HCT116 (cell line): ENCODE measurements at regions not wholly inside any gene's neighbourhood (a gene's known extent, or its start where the extent isn't known, plus 50 kb on each side); places are given as distances from the start of the nearest gene placed in this dataset.

ENCODE experiments used
- ATAC-seq: fragments of 200-7000 bp; cut with Tn5 transposase; 2 replicates; pipeline ENCODE4 v1.9.1; 2020; ENCODE audit warnings: mild to moderate bottlenecking, moderate library complexity
- BruUV-seq: library from RNA; stranded (reverse); fragments of 400-500 nt; replicated peaks from 2 replicates; lab custom pipeline; 2021; lab: Mats Ljungman, UMichigan
- CTCF ChIA-PET: fragments of 300-600 bp; sonication (Branson Sonifier 250); formaldehyde crosslinking; loops from one replicate; lab custom pipeline; 2021; ENCODE audit warnings: antibody characterized with exemption; lab: Charles Lee
- POLR2A ChIA-PET: fragments of 300-600, 350-600 bp; sonication (Branson Sonifier 250); formaldehyde crosslinking; loops from one replicate; lab custom pipeline; 2021; ENCODE audit warnings: antibody characterized with exemption; lab: Charles Lee
- RAD21 ChIA-PET, 2 experiments: fragments of 300-600 bp; sonication (Branson Sonifier 250); formaldehyde crosslinking; loops; one replicate each; lab custom pipeline; 2023; ENCODE audit warnings: low total read pairs in 2 of 2; ENCODE audit not compliant: uncharacterized antibody in 2 of 2, unreplicated experiment in 2 of 2, low non-redundant PET in 1 of 2; lab: Charles Lee
- DNase-seq: peaks from one replicate; pipeline ENCODE4 v3.0.0-alpha.2; 2010; ENCODE audit warnings: low read depth, low spot score
- H2AFZ ChIP-seq: fragments of 200-600 bp; shearing (Covaris generic), sonication (generic); 2 replicates; pipeline ENCODE4 v1.6.1; 2017; ENCODE audit warnings: low read depth, mixed run types, mixed read lengths, antibody characterized with exemption, low read length; ENCODE audit not compliant: poor library complexity, severe bottlenecking
- H3K27ac ChIP-seq: 2 replicates; pipeline ENCODE4 v1.5.1; 2012; ENCODE audit warnings: low read depth, low read length
- H3K27me3 ChIP-seq: fragments of 200-600 bp; sonication (generic); 2 replicates; pipeline ENCODE4 v1.6.1; 2016; ENCODE audit warnings: mixed run types, low read length, mixed read lengths; ENCODE audit not compliant: insufficient read depth
- H3K36me3 ChIP-seq, 2 experiments: fragments of 200-500 bp in 1 of 2; fragments of 200-600 bp in 1 of 2; sonication (Bioruptor generic) in 1 of 2; sonication (generic) in 1 of 2; 2 replicates each; pipeline versions ENCODE4 v1.5.1 to v1.6.1; 2014 to 2016; ENCODE audit warnings: low read length in 2 of 2, inconsistent platforms in 1 of 2, mixed read lengths in 1 of 2, mixed run types in 1 of 2; ENCODE audit not compliant: insufficient read depth in 2 of 2, control insufficient read depth in 1 of 2
- H3K4me1 ChIP-seq, 2 experiments: fragments of 200-600 bp in 1 of 2; sonication (generic) in 1 of 2; 2 replicates each; pipeline versions ENCODE4 v1.5.1 to v1.6.1; 2012 to 2017; ENCODE audit warnings: low read length in 2 of 2, inconsistent platforms in 1 of 2, mild to moderate bottlenecking in 1 of 2, mixed read lengths in 1 of 2, mixed run types in 1 of 2, moderate library complexity in 1 of 2; ENCODE audit not compliant: insufficient read depth in 2 of 2, control insufficient read depth in 1 of 2
- H3K4me2 ChIP-seq: fragments of 200-600 bp; sonication (generic); 2 replicates; pipeline ENCODE4 v1.6.1; 2017; ENCODE audit warnings: mixed run types, low read length, mixed read lengths
- H3K4me3 ChIP-seq, 2 experiments: fragments of 200-600 bp in 1 of 2; sonication (generic) in 1 of 2; replicated peaks in 1 of 2; 2 replicates each; pipeline ENCODE4 v1.5.1; 2011 to 2016; ENCODE audit warnings: low read length in 2 of 2, control low read depth in 1 of 2, low read depth in 1 of 2, mild to moderate bottlenecking in 1 of 2, mixed read lengths in 1 of 2, mixed run types in 1 of 2
- H3K79me2 ChIP-seq: fragments of 200-600 bp; sonication (generic); 2 replicates; pipeline ENCODE4 v1.6.1; 2017; ENCODE audit warnings: mild to moderate bottlenecking, mixed run types, low read length, moderate library complexity, mixed read lengths; ENCODE audit not compliant: insufficient read depth
- H3K9ac ChIP-seq: fragments of 200-600 bp; sonication (generic); 2 replicates; pipeline ENCODE4 v1.6.1; 2016; ENCODE audit warnings: low read length, mixed read lengths
- H3K9me2 ChIP-seq: fragments of 200-600 bp; sonication (generic), shearing (Covaris generic); 2 replicates; pipeline ENCODE4 v1.6.1; 2017; ENCODE audit warnings: mixed run types, mild to moderate bottlenecking, moderate library complexity; ENCODE audit not compliant: insufficient read depth
- H3K9me3 ChIP-seq, 2 experiments: fragments of 200-500 bp in 1 of 2; fragments of 200-600 bp in 1 of 2; sonication (Bioruptor generic) in 1 of 2; sonication (generic) in 1 of 2; 2 replicates each; pipeline ENCODE4 v1.6.1; 2014 to 2017; ENCODE audit warnings: low read length in 2 of 2, mixed read lengths in 2 of 2, inconsistent platforms in 1 of 2, low read depth in 1 of 2, mild to moderate bottlenecking in 1 of 2, mixed run types in 1 of 2, moderate library complexity in 1 of 2; ENCODE audit not compliant: control insufficient read depth in 1 of 2, insufficient read depth in 1 of 2
- H4K20me1 ChIP-seq: fragments of 200-600 bp; sonication (generic), shearing (Covaris generic); 2 replicates; pipeline ENCODE4 v1.6.1; 2017; ENCODE audit warnings: mixed run types, mild to moderate bottlenecking, moderate library complexity; ENCODE audit not compliant: insufficient read depth
- EGR1 ChIP-seq: IDR thresholded peaks from 2 replicates; pipeline ENCODE4 v1.6.1; 2012; ENCODE audit warnings: low read depth
- ELF1 ChIP-seq: IDR thresholded peaks from 2 replicates; pipeline ENCODE4 v1.6.1; 2012; ENCODE audit warnings: low read depth, borderline replicate concordance
- EZH2phosphoT487 ChIP-seq: fragments of 200-600 bp; IDR thresholded peaks from 2 replicates; pipeline ENCODE4 v1.6.1; 2018; ENCODE audit warnings: antibody characterized with exemption, borderline replicate concordance
- FOSL1 ChIP-seq: IDR thresholded peaks from 2 replicates; pipeline ENCODE4 v1.6.1; 2012; ENCODE audit warnings: low read depth
- POLR2A ChIP-seq: IDR thresholded peaks from 2 replicates; pipeline ENCODE4 v1.7.0; 2011; ENCODE audit warnings: borderline replicate concordance; ENCODE audit not compliant: insufficient read depth, insufficient read length; ENCODE audit errors: extremely low read depth
- SRF ChIP-seq: IDR thresholded peaks from 2 replicates; pipeline ENCODE4 v1.6.1; 2012; ENCODE audit warnings: low read depth
- TCF7L2 ChIP-seq: IDR thresholded peaks from 2 replicates; pipeline ENCODE4 v1.7.0; 2011; ENCODE audit warnings: borderline replicate concordance, inconsistent platforms; ENCODE audit not compliant: insufficient read depth, insufficient read length; ENCODE audit errors: extremely low read depth
- ZFX ChIP-seq: fragments of 450-650 bp; IDR thresholded peaks from 2 replicates; pipeline ENCODE4 v1.6.1; 2017
- intact Hi-C: fragments of 100-400 bp; cut with micrococcal nuclease; formaldehyde crosslinking; loops from 2 replicates; pipeline ENCODE4 v1.10.0; 2022
- TF ChIP-seq, protein P1 (sequence below): IDR thresholded peaks from 2 replicates; pipeline ENCODE4 v1.6.1; 2012
- TF ChIP-seq, protein P2 (sequence below): IDR thresholded peaks from 2 replicates; pipeline ENCODE4 v1.6.1; 2011; ENCODE audit warnings: mild to moderate bottlenecking, low read length, moderate library complexity; ENCODE audit not compliant: insufficient replicate concordance; ENCODE audit errors: extremely low read depth
- TF ChIP-seq, protein P3 (sequence below): IDR thresholded peaks from 2 replicates; pipeline ENCODE4 v1.6.1; 2012; ENCODE audit warnings: low read depth
- TF ChIP-seq, protein P4 (sequence below): IDR thresholded peaks from 2 replicates; pipeline ENCODE4 v1.6.1; 2012
- TF ChIP-seq, protein P5 (sequence below), 3 experiments: fragments of 200-600 bp in 1 of 3; sonication (generic) in 1 of 3; IDR thresholded peaks in 2 of 3; conservative IDR thresholded peaks in 1 of 3; 2 replicates each; pipeline ENCODE4 v1.5.1; 2012 to 2017; ENCODE audit warnings: low read depth in 2 of 3, low read length in 2 of 3, antibody characterized with exemption in 1 of 3, borderline replicate concordance in 1 of 3, control low read depth in 1 of 3, mild to moderate bottlenecking in 1 of 3, mixed read lengths in 1 of 3, mixed run types in 1 of 3, moderate library complexity in 1 of 3; ENCODE audit not compliant: insufficient read depth in 1 of 3

DNA sequence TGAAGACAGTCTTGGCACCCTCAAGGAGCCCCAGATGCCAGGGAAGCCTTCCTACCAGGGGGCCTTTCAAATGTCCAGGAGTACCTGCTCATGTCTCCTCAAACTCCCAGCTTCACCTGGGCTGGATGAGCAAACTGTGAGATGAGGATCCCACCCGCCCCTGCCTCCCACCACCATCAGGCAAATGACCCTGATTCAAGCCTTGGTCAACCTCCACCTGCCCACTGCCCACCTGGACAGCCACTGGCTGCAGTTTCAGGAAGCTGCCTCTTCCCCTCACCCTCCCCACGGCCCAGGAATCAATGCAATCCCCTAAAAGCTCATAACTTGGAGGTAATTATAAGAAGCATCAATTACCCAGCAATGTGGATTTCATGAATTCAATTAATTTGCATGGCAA lies 122.7 kb downstream of the BUD13 start:
- POLR2A ChIA-PET: no interaction called here
- H3K36me3 ChIP-seq: no peaks in the 10 kb centered on the region

More for the DNA sequence above, 122.7 kb downstream of the BUD13 start:
- Histone ChIP-seq H3K27ac (no peak overlapping the region), H2AFZ (no peak overlapping the region), H3K4me1 (no peaks in the 10 kb centered on the region), H3K9ac (no peak overlapping the region)
- RAD21 ChIA-PET: no interaction called here
- DNase-seq: no peak
- TF ChIP-seq, protein P1, sequence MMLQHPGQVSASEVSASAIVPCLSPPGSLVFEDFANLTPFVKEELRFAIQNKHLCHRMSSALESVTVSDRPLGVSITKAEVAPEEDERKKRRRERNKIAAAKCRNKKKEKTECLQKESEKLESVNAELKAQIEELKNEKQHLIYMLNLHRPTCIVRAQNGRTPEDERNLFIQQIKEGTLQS: no peak
- TF ChIP-seq EGR1 (no peak), TCF7L2 (no peak), EZH2phosphoT487 (no peak), FOSL1 (no peak), ZFX (no peak), POLR2A (no peak), ELF1 (no peak), SRF (no peak)
- TF ChIP-seq, protein P2, sequence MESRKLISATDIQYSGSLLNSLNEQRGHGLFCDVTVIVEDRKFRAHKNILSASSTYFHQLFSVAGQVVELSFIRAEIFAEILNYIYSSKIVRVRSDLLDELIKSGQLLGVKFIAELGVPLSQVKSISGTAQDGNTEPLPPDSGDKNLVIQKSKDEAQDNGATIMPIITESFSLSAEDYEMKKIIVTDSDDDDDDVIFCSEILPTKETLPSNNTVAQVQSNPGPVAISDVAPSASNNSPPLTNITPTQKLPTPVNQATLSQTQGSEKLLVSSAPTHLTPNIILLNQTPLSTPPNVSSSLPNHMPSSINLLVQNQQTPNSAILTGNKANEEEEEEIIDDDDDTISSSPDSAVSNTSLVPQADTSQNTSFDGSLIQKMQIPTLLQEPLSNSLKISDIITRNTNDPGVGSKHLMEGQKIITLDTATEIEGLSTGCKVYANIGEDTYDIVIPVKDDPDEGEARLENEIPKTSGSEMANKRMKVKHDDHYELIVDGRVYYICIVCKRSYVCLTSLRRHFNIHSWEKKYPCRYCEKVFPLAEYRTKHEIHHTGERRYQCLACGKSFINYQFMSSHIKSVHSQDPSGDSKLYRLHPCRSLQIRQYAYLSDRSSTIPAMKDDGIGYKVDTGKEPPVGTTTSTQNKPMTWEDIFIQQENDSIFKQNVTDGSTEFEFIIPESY: no peak
- TF ChIP-seq, protein P3, sequence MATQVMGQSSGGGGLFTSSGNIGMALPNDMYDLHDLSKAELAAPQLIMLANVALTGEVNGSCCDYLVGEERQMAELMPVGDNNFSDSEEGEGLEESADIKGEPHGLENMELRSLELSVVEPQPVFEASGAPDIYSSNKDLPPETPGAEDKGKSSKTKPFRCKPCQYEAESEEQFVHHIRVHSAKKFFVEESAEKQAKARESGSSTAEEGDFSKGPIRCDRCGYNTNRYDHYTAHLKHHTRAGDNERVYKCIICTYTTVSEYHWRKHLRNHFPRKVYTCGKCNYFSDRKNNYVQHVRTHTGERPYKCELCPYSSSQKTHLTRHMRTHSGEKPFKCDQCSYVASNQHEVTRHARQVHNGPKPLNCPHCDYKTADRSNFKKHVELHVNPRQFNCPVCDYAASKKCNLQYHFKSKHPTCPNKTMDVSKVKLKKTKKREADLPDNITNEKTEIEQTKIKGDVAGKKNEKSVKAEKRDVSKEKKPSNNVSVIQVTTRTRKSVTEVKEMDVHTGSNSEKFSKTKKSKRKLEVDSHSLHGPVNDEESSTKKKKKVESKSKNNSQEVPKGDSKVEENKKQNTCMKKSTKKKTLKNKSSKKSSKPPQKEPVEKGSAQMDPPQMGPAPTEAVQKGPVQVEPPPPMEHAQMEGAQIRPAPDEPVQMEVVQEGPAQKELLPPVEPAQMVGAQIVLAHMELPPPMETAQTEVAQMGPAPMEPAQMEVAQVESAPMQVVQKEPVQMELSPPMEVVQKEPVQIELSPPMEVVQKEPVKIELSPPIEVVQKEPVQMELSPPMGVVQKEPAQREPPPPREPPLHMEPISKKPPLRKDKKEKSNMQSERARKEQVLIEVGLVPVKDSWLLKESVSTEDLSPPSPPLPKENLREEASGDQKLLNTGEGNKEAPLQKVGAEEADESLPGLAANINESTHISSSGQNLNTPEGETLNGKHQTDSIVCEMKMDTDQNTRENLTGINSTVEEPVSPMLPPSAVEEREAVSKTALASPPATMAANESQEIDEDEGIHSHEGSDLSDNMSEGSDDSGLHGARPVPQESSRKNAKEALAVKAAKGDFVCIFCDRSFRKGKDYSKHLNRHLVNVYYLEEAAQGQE: no peak
- TF ChIP-seq, protein P4, sequence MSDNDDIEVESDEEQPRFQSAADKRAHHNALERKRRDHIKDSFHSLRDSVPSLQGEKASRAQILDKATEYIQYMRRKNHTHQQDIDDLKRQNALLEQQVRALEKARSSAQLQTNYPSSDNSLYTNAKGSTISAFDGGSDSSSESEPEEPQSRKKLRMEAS: no peak
- TF ChIP-seq, protein P5, sequence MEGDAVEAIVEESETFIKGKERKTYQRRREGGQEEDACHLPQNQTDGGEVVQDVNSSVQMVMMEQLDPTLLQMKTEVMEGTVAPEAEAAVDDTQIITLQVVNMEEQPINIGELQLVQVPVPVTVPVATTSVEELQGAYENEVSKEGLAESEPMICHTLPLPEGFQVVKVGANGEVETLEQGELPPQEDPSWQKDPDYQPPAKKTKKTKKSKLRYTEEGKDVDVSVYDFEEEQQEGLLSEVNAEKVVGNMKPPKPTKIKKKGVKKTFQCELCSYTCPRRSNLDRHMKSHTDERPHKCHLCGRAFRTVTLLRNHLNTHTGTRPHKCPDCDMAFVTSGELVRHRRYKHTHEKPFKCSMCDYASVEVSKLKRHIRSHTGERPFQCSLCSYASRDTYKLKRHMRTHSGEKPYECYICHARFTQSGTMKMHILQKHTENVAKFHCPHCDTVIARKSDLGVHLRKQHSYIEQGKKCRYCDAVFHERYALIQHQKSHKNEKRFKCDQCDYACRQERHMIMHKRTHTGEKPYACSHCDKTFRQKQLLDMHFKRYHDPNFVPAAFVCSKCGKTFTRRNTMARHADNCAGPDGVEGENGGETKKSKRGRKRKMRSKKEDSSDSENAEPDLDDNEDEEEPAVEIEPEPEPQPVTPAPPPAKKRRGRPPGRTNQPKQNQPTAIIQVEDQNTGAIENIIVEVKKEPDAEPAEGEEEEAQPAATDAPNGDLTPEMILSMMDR (IDR thresholded peaks at IDR 0.05 in 2 of 3, conservative IDR thresholded peaks at IDR 0.05 in 1 of 3; ENCODE audit: borderline replicate concordance in 1 of 3, insufficient read depth in 1 of 3, low read depth in 2 of 3, low read length in 2 of 3): no peak
- TF ChIP-seq, all 23 proteins: peak for 0
- Histone ChIP-seq H3K79me2 (no peaks in the 10 kb centered on the region), H3K9me3 (peaks cover 2 to 6% of the 10 kb centered on the region in 2 experiments; a peak in 2 of 4 replicates), H3K4me2 (no peak overlapping the region), H3K4me3 (no peak overlapping the region), H3K27me3 (peaks cover 30% of the 10 kb centered on the region; the same call in 1 of the 2 replicates), H4K20me1 (no peaks in the 10 kb centered on the region), H3K9me2 (no peaks in the 10 kb centered on the region)
- no TSS peak for BruUV-seq
- no peak for ATAC-seq
- intact Hi-C loops: no loop called here
- CTCF ChIA-PET: no interaction called here
